NT2/D1 (cell line): ENCODE measurements at regions not wholly inside any gene's neighbourhood (a gene's known extent, or its start where the extent isn't known, plus 50 kb on each side); places are given as distances from the start of the nearest gene placed in this dataset.

Source experiments
- SUZ12 ChIP-seq: IDR thresholded peaks from 2 replicates; pipeline ENCODE4 v1.6.1; 2011; ENCODE audit not compliant: insufficient read length, insufficient read depth; ENCODE audit errors: extremely low read depth
- YY1 ChIP-seq: IDR thresholded peaks from 2 replicates; pipeline ENCODE4 v1.6.1; 2011; ENCODE audit not compliant: insufficient read length, insufficient read depth
- ZNF274 ChIP-seq: IDR thresholded peaks from 2 replicates; pipeline ENCODE4 v1.6.1; 2011; ENCODE audit warnings: mild to moderate bottlenecking, low read depth, low read length

- TF ChIP-seq YY1 (no peak), ZNF274 (no peak), SUZ12 (no peak)
Observed at GRCh38 chr10:107657851-107658250, 493.3 kb upstream of the SORCS1 start.
